A673 (cell line): ENCODE measurements at regions not wholly inside any gene's neighbourhood (a gene's known extent, or its start where the extent isn't known, plus 50 kb on each side); places are given as distances from the start of the nearest gene placed in this dataset.

ENCODE experiments used
- BruUV-seq: library from RNA; stranded (reverse); fragments of 400-500 nt; replicated peaks from 2 replicates; lab custom pipeline; 2021; lab: Mats Ljungman, UMichigan
- CTCF ChIA-PET: fragments of 300-600 bp; sonication (Branson Sonifier 250); formaldehyde crosslinking; loops from one replicate; lab custom pipeline; 2022; ENCODE audit warnings: antibody characterized with exemption; lab: Charles Lee
- POLR2A ChIA-PET: fragments of 300-600 bp; sonication (Branson Sonifier 250); formaldehyde crosslinking; loops from one replicate; lab custom pipeline; 2022; ENCODE audit warnings: antibody characterized with exemption; ENCODE audit not compliant: low non-redundant PET; lab: Charles Lee
- DNase-seq: peaks from one replicate; pipeline ENCODE4 v3.0.0-alpha.2; 2015; ENCODE audit warnings: low spot score
- H3K27ac ChIP-seq: fragments of 200-600 bp; sonication (generic); 2 replicates; pipeline ENCODE4 v1.5.1; 2016; ENCODE audit warnings: mixed run types, low read depth, mild to moderate bottlenecking, mixed read lengths, antibody characterized with exemption, low read length; ENCODE audit not compliant: poor library complexity, severe bottlenecking
- H3K27me3 ChIP-seq: fragments of 200-600 bp; sonication (generic); replicated peaks from 2 replicates; pipeline ENCODE4 v1.6.1; 2017; ENCODE audit warnings: mixed run types, low read depth, mild to moderate bottlenecking, mixed read lengths, antibody characterized with exemption, low read length; ENCODE audit not compliant: insufficient read depth, poor library complexity
- H3K36me3 ChIP-seq: fragments of 200-600 bp; sonication (generic); 2 replicates; pipeline ENCODE4 v1.6.1; 2016; ENCODE audit warnings: mixed run types, mild to moderate bottlenecking, mixed read lengths, antibody characterized with exemption, low read length; ENCODE audit not compliant: insufficient read depth, poor library complexity, severe bottlenecking
- H3K4me1 ChIP-seq: fragments of 200-600 bp; sonication (generic); 2 replicates; pipeline ENCODE4 v1.6.1; 2017; ENCODE audit warnings: mixed run types, mild to moderate bottlenecking, mixed read lengths, antibody characterized with exemption, low read length; ENCODE audit not compliant: insufficient read depth, poor library complexity, severe bottlenecking
- H3K4me3 ChIP-seq: fragments of 200-600 bp; sonication (generic); 2 replicates; pipeline ENCODE4 v1.5.1; 2016; ENCODE audit warnings: low read depth, mixed run types, mild to moderate bottlenecking, mixed read lengths, low read length; ENCODE audit not compliant: poor library complexity, severe bottlenecking
- H3K9me3 ChIP-seq: fragments of 200-600 bp; sonication (generic); 2 replicates; pipeline ENCODE4 v1.6.1; 2016; ENCODE audit warnings: mixed run types, low read depth, mild to moderate bottlenecking, mixed read lengths, antibody characterized with exemption, low read length; ENCODE audit not compliant: poor library complexity, severe bottlenecking
- EZH2 ChIP-seq: fragments of 200-600 bp; sonication (generic); IDR thresholded peaks from 2 replicates; pipeline ENCODE4 v1.6.1; 2017; ENCODE audit warnings: borderline replicate concordance, low read depth, mild to moderate bottlenecking, mixed read lengths, antibody characterized with exemption, low read length; ENCODE audit not compliant: poor library complexity, severe bottlenecking
- intact Hi-C: fragments of 100-400 bp; cut with micrococcal nuclease; formaldehyde crosslinking; loops from one replicate; pipeline ENCODE4 v1.10.0; 2022; ENCODE audit not compliant: unreplicated experiment
- TF ChIP-seq, protein P1 (sequence below): fragments of 300-800, 200-600 bp; sonication (generic); conservative IDR thresholded peaks from 2 replicates; pipeline ENCODE4 v1.5.1; 2017; ENCODE audit warnings: low read depth, mild to moderate bottlenecking, antibody characterized with exemption, low read length, moderate library complexity, mixed read lengths

GRCh38 chr1:55316502-55316901 lies 101.3 kb upstream of the USP24 start:
- Histone ChIP-seq H3K4me1 (no peaks in the 10 kb centered on the region), H3K27ac (no peak overlapping the region), H3K4me3 (no peak overlapping the region), H3K9me3 (no peaks in the 10 kb centered on the region), H3K36me3 (no peaks in the 10 kb centered on the region), H3K27me3 (no peaks in the 10 kb centered on the region)
- TF ChIP-seq, protein P1, sequence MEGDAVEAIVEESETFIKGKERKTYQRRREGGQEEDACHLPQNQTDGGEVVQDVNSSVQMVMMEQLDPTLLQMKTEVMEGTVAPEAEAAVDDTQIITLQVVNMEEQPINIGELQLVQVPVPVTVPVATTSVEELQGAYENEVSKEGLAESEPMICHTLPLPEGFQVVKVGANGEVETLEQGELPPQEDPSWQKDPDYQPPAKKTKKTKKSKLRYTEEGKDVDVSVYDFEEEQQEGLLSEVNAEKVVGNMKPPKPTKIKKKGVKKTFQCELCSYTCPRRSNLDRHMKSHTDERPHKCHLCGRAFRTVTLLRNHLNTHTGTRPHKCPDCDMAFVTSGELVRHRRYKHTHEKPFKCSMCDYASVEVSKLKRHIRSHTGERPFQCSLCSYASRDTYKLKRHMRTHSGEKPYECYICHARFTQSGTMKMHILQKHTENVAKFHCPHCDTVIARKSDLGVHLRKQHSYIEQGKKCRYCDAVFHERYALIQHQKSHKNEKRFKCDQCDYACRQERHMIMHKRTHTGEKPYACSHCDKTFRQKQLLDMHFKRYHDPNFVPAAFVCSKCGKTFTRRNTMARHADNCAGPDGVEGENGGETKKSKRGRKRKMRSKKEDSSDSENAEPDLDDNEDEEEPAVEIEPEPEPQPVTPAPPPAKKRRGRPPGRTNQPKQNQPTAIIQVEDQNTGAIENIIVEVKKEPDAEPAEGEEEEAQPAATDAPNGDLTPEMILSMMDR = no peak
- TF ChIP-seq EZH2 = no peak
- ChIA-PET POLR2A (no interaction called here), CTCF (no interaction called here)
- no TSS peak for BruUV-seq
- DNase-seq = no peak
- intact Hi-C loops = no loop called here

- intact Hi-C loops = no loop called here
- TF ChIP-seq, protein P1 = no peak
- no peak for TF ChIP-seq EZH2
- Histone ChIP-seq H3K4me1 (no peaks in the 10 kb centered on the region), H3K27ac (no peak overlapping the region), H3K27me3 (no peaks in the 10 kb centered on the region), H3K36me3 (no peaks in the 10 kb centered on the region), H3K4me3 (no peak overlapping the region), H3K9me3 (no peaks in the 10 kb centered on the region)
- BruUV-seq = no TSS peak
- ChIA-PET POLR2A (no interaction called here), CTCF (no interaction called here)
- no peak for DNase-seq
Measured at GRCh38 chr1:55315552-55315951, 100.4 kb upstream of the USP24 start.

GRCh38 chr1:55314740-55315139 lies 99.6 kb upstream of the USP24 start:
- no peak for TF ChIP-seq EZH2
- TF ChIP-seq, protein P1 = no peak
- H3K4me1 ChIP-seq = no peaks in the 10 kb centered on the region
- H3K27me3 ChIP-seq = no peaks in the 10 kb centered on the region
- ChIA-PET CTCF (no interaction called here), POLR2A (no interaction called here)
- no peaks in the 10 kb centered on the region for H3K36me3 ChIP-seq
- BruUV-seq = no TSS peak
- intact Hi-C loops = no loop called here
- H3K27ac ChIP-seq = no peak overlapping the region
- H3K9me3 ChIP-seq = no peaks in the 10 kb centered on the region
- H3K4me3 ChIP-seq = no peak overlapping the region
- DNase-seq = no peak
